Fibroblast of lung (primary cell): ENCODE measurements at regions not wholly inside any gene's neighbourhood (a gene's known extent, or its start where the extent isn't known, plus 50 kb on each side); places are given as distances from the start of the nearest gene placed in this dataset.

Experiments
- EZH2 ChIP-seq: IDR thresholded peaks from 2 replicates; pipeline ENCODE4 v1.5.1; 2012; ENCODE audit warnings: low read length, control low read depth, mild to moderate bottlenecking; ENCODE audit errors: missing control alignments
- TF ChIP-seq, protein P1 (sequence below), 2 donors: IDR thresholded peaks in 1 of 2; conservative IDR thresholded peaks in 1 of 2; 1 replicate in 1 of 2; 2 replicates in 1 of 2; pipeline ENCODE4 v1.5.1; 2011 to 2012; ENCODE audit warnings: low read length in 2 of 2, control low read depth in 1 of 2, inconsistent platforms in 1 of 2, low read depth in 1 of 2, mild to moderate bottlenecking in 1 of 2

DNA sequence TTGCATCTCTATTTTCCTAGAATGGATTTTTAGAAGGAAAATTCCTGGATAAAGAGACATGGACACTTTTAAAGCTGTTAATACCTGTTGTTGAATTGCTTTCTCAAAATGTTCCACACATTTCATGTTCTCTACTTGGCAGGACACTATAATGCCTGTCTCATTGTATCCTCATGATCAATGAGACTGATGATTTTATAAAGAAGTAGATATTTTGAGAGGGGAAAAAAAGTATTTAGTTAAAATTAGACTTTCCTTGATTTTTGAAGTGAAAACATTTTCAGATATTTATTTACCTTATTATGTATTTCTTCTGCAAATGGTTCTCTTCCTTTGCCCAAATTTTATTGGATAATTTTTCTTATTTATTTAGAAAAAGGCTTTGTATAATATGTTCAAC is 242.5 kb downstream of the MYCN start:
- TF ChIP-seq, protein P1, sequence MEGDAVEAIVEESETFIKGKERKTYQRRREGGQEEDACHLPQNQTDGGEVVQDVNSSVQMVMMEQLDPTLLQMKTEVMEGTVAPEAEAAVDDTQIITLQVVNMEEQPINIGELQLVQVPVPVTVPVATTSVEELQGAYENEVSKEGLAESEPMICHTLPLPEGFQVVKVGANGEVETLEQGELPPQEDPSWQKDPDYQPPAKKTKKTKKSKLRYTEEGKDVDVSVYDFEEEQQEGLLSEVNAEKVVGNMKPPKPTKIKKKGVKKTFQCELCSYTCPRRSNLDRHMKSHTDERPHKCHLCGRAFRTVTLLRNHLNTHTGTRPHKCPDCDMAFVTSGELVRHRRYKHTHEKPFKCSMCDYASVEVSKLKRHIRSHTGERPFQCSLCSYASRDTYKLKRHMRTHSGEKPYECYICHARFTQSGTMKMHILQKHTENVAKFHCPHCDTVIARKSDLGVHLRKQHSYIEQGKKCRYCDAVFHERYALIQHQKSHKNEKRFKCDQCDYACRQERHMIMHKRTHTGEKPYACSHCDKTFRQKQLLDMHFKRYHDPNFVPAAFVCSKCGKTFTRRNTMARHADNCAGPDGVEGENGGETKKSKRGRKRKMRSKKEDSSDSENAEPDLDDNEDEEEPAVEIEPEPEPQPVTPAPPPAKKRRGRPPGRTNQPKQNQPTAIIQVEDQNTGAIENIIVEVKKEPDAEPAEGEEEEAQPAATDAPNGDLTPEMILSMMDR (conservative IDR thresholded peaks at IDR 0.05 in 1 of 2, IDR thresholded peaks at IDR 0.05 in 1 of 2; ENCODE audit: low read depth in 1 of 2, low read length in 2 of 2), result no peak
- TF ChIP-seq EZH2, result no peak
